ENCODE measurements at regions not wholly inside any gene's neighbourhood (a gene's known extent, or its start where the extent isn't known, plus 50 kb on each side); places are given as distances from the start of the nearest gene placed in this dataset.

DNA sequence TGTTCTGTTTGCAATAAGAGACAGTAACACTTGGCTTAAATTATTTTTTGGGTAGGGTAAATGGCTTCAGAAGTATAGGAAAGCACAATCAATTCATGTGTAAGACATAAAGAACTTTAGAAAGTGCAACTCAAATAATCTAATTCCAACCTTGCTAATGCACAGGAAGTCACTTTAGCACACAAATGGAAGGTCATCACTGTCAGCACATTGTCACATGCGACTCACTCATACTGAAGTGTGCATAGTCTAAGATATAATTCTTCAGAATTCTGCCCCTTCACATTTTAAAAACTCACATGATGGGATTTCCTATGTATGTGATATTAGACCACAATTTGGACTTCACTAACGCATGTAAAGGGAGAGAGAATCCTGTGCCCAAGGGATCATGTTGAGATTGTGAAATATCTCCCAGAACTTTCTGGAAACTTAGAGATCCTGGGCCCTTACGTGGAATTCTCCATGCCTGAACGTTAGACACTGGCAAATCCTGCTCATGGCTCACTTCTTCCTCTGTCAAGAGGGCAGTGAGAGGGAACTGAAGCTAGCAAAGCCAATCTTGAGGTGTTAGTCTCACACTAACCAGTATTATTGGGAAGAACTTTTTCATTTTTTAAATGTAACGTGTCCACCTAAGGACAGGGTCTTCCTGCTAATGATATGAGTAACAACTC lies 403.2 kb upstream of the PTGER4 start:
- Histone ChIP-seq H3K4me1 (ENCODE audit: control insufficient read depth, insufficient read depth, low read length, poor library complexity, severe bottlenecking) (peaks cover 3% of the 10 kb centered on the region), H3K4me3 (ENCODE audit: insufficient read depth, low read depth, low read length, poor library complexity, severe bottlenecking) (no peak overlapping the region), H3K36me3 (ENCODE audit: control insufficient read depth, insufficient read depth, low read length) (no peaks in the 10 kb centered on the region), H3K9me3 (ENCODE audit: control insufficient read depth, low read length) (no peaks in the 10 kb centered on the region), H3K27me3 (replicated peaks; ENCODE audit: control insufficient read depth, insufficient read depth, low read length, poor library complexity, severe bottlenecking) (no peaks in the 10 kb centered on the region), H3K27ac (ENCODE audit: insufficient read depth, low read length, poor library complexity, severe bottlenecking) (peak overlapping the region; percentile 34)
- no peak for DNase-seq

GRCh38 chr5:40274568-40274967 lies 405.1 kb upstream of the PTGER4 start:
- no peak overlapping the region for H3K27ac ChIP-seq (ENCODE audit: insufficient read depth, low read length, poor library complexity, severe bottlenecking)
- no peak overlapping the region for H3K4me3 ChIP-seq (ENCODE audit: insufficient read depth, low read depth, low read length, poor library complexity, severe bottlenecking)
- DNase-seq: no peak
- H3K36me3 ChIP-seq (ENCODE audit: control insufficient read depth, insufficient read depth, low read length): no peaks in the 10 kb centered on the region
- H3K9me3 ChIP-seq (ENCODE audit: control insufficient read depth, low read length): no peaks in the 10 kb centered on the region
- peaks cover 3% of the 10 kb centered on the region for H3K4me1 ChIP-seq (ENCODE audit: control insufficient read depth, insufficient read depth, low read length, poor library complexity, severe bottlenecking)
- H3K27me3 ChIP-seq (replicated peaks; ENCODE audit: control insufficient read depth, insufficient read depth, low read length, poor library complexity, severe bottlenecking): no peaks in the 10 kb centered on the region

GRCh38 chr5:40273936-40274335 lies 405.8 kb upstream of the PTGER4 start:
- H3K27me3 ChIP-seq (replicated peaks; ENCODE audit: control insufficient read depth, insufficient read depth, low read length, poor library complexity, severe bottlenecking): no peaks in the 10 kb centered on the region
- H3K36me3 ChIP-seq (ENCODE audit: control insufficient read depth, insufficient read depth, low read length): no peaks in the 10 kb centered on the region
- no peak overlapping the region for H3K4me3 ChIP-seq (ENCODE audit: insufficient read depth, low read depth, low read length, poor library complexity, severe bottlenecking)
- H3K4me1 ChIP-seq (ENCODE audit: control insufficient read depth, insufficient read depth, low read length, poor library complexity, severe bottlenecking): peaks cover 3% of the 10 kb centered on the region
- no peak for DNase-seq
- no peaks in the 10 kb centered on the region for H3K9me3 ChIP-seq (ENCODE audit: control insufficient read depth, low read length)
- no peak overlapping the region for H3K27ac ChIP-seq (ENCODE audit: insufficient read depth, low read length, poor library complexity, severe bottlenecking)

DNA sequence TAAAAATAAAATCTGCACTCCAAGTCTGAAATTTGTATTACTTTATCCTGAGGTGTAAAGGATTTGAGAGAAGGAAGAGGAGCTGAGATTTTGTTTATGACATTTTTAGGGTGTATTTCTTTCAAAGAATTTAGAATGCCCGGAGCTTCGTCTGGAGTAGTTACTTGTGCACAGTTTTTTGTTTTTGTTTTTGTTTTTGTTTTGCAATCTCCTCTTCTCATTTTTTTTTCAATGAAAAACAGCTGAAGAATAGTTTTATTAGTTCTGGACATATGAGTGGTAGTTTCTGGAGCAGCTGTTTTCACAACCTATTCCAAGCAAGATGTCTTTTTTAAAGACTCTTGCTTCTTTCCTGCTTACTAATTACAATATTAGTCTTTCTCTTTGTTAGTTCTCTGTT lies 408.2 kb upstream of the PTGER4 start:
- Histone ChIP-seq H3K36me3 (ENCODE audit: control insufficient read depth, insufficient read depth, low read length) (no peaks in the 10 kb centered on the region), H3K27me3 (replicated peaks; ENCODE audit: control insufficient read depth, insufficient read depth, low read length, poor library complexity, severe bottlenecking) (no peaks in the 10 kb centered on the region), H3K27ac (ENCODE audit: insufficient read depth, low read length, poor library complexity, severe bottlenecking) (no peak overlapping the region), H3K4me1 (ENCODE audit: control insufficient read depth, insufficient read depth, low read length, poor library complexity, severe bottlenecking) (no peaks in the 10 kb centered on the region), H3K9me3 (ENCODE audit: control insufficient read depth, low read length) (no peaks in the 10 kb centered on the region), H3K4me3 (ENCODE audit: insufficient read depth, low read depth, low read length, poor library complexity, severe bottlenecking) (no peak overlapping the region)
- no peak for DNase-seq

GRCh38 chr5:40270274-40270845 lies 409.4 kb upstream of the PTGER4 start:
- H3K9me3 ChIP-seq (ENCODE audit: control insufficient read depth, low read length): no peaks in the 10 kb centered on the region
- H3K36me3 ChIP-seq (ENCODE audit: control insufficient read depth, insufficient read depth, low read length): no peaks in the 10 kb centered on the region
- no peaks in the 10 kb centered on the region for H3K4me1 ChIP-seq (ENCODE audit: control insufficient read depth, insufficient read depth, low read length, poor library complexity, severe bottlenecking)
- no peak overlapping the region for H3K27ac ChIP-seq (ENCODE audit: insufficient read depth, low read length, poor library complexity, severe bottlenecking)
- DNase-seq: no peak
- no peak overlapping the region for H3K4me3 ChIP-seq (ENCODE audit: insufficient read depth, low read depth, low read length, poor library complexity, severe bottlenecking)
- no peaks in the 10 kb centered on the region for H3K27me3 ChIP-seq (replicated peaks; ENCODE audit: control insufficient read depth, insufficient read depth, low read length, poor library complexity, severe bottlenecking)

DNA sequence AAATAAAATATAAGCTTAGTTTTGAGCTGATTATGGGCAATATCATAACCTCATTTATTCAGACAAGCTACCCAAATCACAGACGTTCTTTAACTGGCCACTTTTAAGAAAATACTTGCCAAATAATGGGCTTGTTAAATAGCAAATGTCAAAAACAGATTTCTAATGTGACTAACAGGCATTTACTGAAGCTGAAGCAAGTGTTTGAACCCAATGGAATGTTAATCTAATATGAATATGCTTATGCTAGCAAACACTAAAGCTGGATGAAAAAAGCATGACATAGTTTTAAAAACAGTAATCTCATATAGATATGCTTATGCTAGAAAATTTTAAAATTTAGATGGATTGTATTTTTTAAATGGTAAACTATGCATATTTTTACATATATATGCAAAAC lies 411.6 kb upstream of the PTGER4 start:
- no peak overlapping the region for H3K4me3 ChIP-seq (ENCODE audit: insufficient read depth, low read depth, low read length, poor library complexity, severe bottlenecking)
- no peak for DNase-seq
- H3K27me3 ChIP-seq (replicated peaks; ENCODE audit: control insufficient read depth, insufficient read depth, low read length, poor library complexity, severe bottlenecking): no peaks in the 10 kb centered on the region
- no peaks in the 10 kb centered on the region for H3K36me3 ChIP-seq (ENCODE audit: control insufficient read depth, insufficient read depth, low read length)
- no peak overlapping the region for H3K27ac ChIP-seq (ENCODE audit: insufficient read depth, low read length, poor library complexity, severe bottlenecking)
- H3K9me3 ChIP-seq (ENCODE audit: control insufficient read depth, low read length): no peaks in the 10 kb centered on the region
- no peaks in the 10 kb centered on the region for H3K4me1 ChIP-seq (ENCODE audit: control insufficient read depth, insufficient read depth, low read length, poor library complexity, severe bottlenecking)

DNA sequence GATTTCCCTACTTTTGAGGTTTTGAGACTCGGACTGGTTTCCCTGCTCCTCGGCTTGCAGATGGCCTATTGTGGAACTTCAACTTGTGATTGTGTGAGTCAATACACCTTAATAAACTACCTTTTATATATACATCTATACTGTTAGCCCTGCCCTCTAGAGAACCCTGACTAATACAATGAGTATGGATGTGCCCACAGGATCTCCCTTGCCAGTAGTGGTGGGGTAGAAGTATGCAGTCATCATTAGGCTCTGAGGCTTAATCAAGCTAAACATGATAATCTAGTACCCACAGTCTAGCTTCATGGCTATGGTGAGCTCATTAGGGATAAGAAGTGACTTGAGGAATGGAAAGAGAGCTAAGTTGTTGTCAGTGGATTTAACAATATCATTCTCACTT lies 412.8 kb upstream of the PTGER4 start:
- H3K36me3 ChIP-seq (ENCODE audit: control insufficient read depth, insufficient read depth, low read length): no peaks in the 10 kb centered on the region
- H3K9me3 ChIP-seq (ENCODE audit: control insufficient read depth, low read length): no peaks in the 10 kb centered on the region
- DNase-seq: no peak

GRCh38 chr5:40261984-40262383 lies 417.7 kb upstream of the PTGER4 start:
- H3K36me3 ChIP-seq (ENCODE audit: control insufficient read depth, insufficient read depth, low read length): no peaks in the 10 kb centered on the region
- no peak for DNase-seq
- H3K4me1 ChIP-seq (ENCODE audit: control insufficient read depth, insufficient read depth, low read length, poor library complexity, severe bottlenecking): no peaks in the 10 kb centered on the region
- no peaks in the 10 kb centered on the region for H3K9me3 ChIP-seq (ENCODE audit: control insufficient read depth, low read length)
- H3K4me3 ChIP-seq (ENCODE audit: insufficient read depth, low read depth, low read length, poor library complexity, severe bottlenecking): no peak overlapping the region
- H3K27ac ChIP-seq (ENCODE audit: insufficient read depth, low read length, poor library complexity, severe bottlenecking): no peak overlapping the region
- H3K27me3 ChIP-seq (replicated peaks; ENCODE audit: control insufficient read depth, insufficient read depth, low read length, poor library complexity, severe bottlenecking): no peaks in the 10 kb centered on the region

More for the DNA sequence above, 412.8 kb upstream of the PTGER4 start:
- H3K27ac ChIP-seq (ENCODE audit: insufficient read depth, low read length, poor library complexity, severe bottlenecking): no peak overlapping the region
- H3K4me3 ChIP-seq (ENCODE audit: insufficient read depth, low read depth, low read length, poor library complexity, severe bottlenecking): no peak overlapping the region
- H3K4me1 ChIP-seq (ENCODE audit: control insufficient read depth, insufficient read depth, low read length, poor library complexity, severe bottlenecking): no peaks in the 10 kb centered on the region
- H3K27me3 ChIP-seq (replicated peaks; ENCODE audit: control insufficient read depth, insufficient read depth, low read length, poor library complexity, severe bottlenecking): no peaks in the 10 kb centered on the region

DNA sequence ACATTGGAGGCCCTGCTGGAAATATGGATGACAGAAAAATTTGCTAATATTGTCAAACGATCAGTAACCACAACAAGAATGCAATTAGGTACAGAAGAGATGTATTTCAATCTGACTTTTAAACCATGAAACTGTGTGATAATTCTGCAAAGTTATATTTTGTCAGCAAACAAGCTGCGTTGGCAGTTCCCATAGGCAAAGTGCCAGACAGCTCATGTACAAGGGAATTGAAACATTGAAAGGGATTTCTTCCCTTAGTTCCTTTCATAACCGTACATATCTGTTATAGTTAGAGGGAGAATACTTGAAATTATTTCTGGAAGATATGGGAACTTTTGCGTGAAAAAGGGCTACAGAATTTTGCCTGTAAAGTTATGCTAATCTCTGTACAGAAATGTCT lies 419.4 kb upstream of the PTGER4 start:
- Histone ChIP-seq H3K27ac (ENCODE audit: insufficient read depth, low read length, poor library complexity, severe bottlenecking) (no peak overlapping the region), H3K36me3 (ENCODE audit: control insufficient read depth, insufficient read depth, low read length) (no peaks in the 10 kb centered on the region), H3K9me3 (ENCODE audit: control insufficient read depth, low read length) (no peaks in the 10 kb centered on the region), H3K27me3 (replicated peaks; ENCODE audit: control insufficient read depth, insufficient read depth, low read length, poor library complexity, severe bottlenecking) (no peaks in the 10 kb centered on the region), H3K4me3 (ENCODE audit: insufficient read depth, low read depth, low read length, poor library complexity, severe bottlenecking) (no peak overlapping the region), H3K4me1 (ENCODE audit: control insufficient read depth, insufficient read depth, low read length, poor library complexity, severe bottlenecking) (no peaks in the 10 kb centered on the region)
- DNase-seq: no peak

DNA sequence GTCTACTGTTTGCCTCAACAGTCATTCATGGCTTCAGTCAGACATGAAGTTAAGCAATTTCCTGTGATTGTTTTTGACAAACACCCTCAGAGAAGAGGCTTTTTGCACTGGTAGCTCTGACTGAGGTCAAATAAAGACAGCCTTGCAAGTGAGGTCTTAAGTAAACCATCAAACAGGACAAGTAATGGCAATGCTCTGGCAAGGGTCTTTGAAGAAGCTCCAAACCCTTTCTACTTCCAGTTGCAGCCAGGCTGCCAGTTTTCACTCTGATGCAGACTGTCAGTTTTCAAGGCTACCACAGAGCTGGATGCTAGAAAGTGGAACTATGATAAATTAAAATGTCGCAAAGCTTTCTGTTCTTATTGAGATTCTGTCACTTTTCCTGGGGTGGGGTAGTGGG lies 421.5 kb upstream of the PTGER4 start:
- Histone ChIP-seq H3K27me3 (replicated peaks; ENCODE audit: control insufficient read depth, insufficient read depth, low read length, poor library complexity, severe bottlenecking) (no peaks in the 10 kb centered on the region), H3K4me1 (ENCODE audit: control insufficient read depth, insufficient read depth, low read length, poor library complexity, severe bottlenecking) (no peaks in the 10 kb centered on the region), H3K9me3 (ENCODE audit: control insufficient read depth, low read length) (no peaks in the 10 kb centered on the region), H3K4me3 (ENCODE audit: insufficient read depth, low read depth, low read length, poor library complexity, severe bottlenecking) (no peak overlapping the region), H3K36me3 (ENCODE audit: control insufficient read depth, insufficient read depth, low read length) (no peaks in the 10 kb centered on the region), H3K27ac (ENCODE audit: insufficient read depth, low read length, poor library complexity, severe bottlenecking) (no peak overlapping the region)
- DNase-seq: no peak

Data from effector memory CD4-positive, alpha-beta T cell (primary cell).